GM12864 (cell line): ENCODE measurements at regions not wholly inside any gene's neighbourhood (a gene's known extent, or its start where the extent isn't known, plus 50 kb on each side); places are given as distances from the start of the nearest gene placed in this dataset.

Source experiments
- DNase-seq: peaks from one replicate; pipeline ENCODE4 v3.0.0-alpha.2; 2011; ENCODE audit warnings: low read depth
- H3K4me3 ChIP-seq: 2 replicates; pipeline ENCODE4 v1.5.1; 2011; ENCODE audit warnings: mild to moderate bottlenecking, low read depth, low read length, control low read depth
- TF ChIP-seq, protein P1 (sequence below): IDR thresholded peaks from 2 replicates; pipeline ENCODE4 v1.5.1; 2011; ENCODE audit warnings: low read depth, mild to moderate bottlenecking, moderate library complexity, low read length, control low read depth, inconsistent platforms; ENCODE audit errors: missing control alignments

DNA sequence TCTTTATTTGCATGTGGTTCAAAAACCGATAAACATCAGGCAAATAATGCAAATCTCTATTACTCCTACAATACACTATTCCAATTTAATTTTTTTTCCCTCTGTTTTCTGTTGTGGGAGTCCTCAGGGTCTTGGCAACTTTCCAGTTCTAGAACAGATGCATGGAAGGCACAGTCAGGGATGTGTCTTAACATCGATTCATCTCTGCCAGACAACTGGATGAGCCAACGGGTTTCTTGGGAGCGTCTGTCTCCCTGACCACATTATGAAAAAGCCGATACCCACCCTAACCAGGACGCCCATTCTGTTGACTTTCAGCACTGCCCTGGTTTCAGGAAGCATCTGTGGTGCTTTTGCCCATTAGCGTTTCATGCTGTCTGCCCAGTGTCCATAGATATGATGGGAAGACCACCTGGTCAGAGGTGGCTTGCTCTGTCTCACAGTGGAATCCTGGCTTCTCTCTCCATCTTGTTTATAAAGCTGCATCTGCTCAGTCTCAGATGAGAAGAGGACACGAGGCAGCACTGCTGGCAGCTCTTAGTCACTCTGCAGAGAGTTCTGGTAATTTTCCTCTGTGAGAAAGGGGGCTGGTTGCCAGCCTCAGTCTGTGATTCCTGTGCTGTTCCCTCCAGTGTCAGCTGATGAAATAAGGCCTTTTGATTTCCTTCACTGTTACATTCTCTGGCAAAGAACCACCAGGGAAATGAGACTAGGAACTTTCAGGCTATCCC, 57.9 kb upstream of the KCNE4 start:
- H3K4me3 ChIP-seq: no peak overlapping the region
- TF ChIP-seq, protein P1, sequence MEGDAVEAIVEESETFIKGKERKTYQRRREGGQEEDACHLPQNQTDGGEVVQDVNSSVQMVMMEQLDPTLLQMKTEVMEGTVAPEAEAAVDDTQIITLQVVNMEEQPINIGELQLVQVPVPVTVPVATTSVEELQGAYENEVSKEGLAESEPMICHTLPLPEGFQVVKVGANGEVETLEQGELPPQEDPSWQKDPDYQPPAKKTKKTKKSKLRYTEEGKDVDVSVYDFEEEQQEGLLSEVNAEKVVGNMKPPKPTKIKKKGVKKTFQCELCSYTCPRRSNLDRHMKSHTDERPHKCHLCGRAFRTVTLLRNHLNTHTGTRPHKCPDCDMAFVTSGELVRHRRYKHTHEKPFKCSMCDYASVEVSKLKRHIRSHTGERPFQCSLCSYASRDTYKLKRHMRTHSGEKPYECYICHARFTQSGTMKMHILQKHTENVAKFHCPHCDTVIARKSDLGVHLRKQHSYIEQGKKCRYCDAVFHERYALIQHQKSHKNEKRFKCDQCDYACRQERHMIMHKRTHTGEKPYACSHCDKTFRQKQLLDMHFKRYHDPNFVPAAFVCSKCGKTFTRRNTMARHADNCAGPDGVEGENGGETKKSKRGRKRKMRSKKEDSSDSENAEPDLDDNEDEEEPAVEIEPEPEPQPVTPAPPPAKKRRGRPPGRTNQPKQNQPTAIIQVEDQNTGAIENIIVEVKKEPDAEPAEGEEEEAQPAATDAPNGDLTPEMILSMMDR: no peak
- DNase-seq: no peak

DNA sequence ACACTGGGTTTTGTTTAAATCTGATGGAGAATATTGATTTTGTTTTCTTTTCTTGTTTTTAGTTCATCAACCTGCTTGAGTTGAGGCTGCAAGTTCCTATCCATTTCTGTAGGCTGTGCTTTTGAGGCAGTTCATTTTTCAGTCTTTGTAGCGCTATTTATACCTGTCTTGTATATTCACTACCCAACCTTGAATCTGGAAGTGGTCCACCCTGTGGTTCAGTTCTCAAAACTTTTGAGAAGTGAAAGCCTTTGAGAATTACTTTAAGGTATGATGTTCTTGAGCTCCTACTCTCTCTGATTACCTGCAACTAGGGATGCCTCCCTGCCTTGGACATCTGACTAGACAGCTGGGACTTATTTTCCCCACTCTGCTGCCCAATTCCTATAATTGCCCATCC, 53.5 kb upstream of the KCNE4 start:
- H3K4me3 ChIP-seq: no peak overlapping the region
- TF ChIP-seq, protein P1: no peak
- peak; percentile 29 for DNase-seq

DNA sequence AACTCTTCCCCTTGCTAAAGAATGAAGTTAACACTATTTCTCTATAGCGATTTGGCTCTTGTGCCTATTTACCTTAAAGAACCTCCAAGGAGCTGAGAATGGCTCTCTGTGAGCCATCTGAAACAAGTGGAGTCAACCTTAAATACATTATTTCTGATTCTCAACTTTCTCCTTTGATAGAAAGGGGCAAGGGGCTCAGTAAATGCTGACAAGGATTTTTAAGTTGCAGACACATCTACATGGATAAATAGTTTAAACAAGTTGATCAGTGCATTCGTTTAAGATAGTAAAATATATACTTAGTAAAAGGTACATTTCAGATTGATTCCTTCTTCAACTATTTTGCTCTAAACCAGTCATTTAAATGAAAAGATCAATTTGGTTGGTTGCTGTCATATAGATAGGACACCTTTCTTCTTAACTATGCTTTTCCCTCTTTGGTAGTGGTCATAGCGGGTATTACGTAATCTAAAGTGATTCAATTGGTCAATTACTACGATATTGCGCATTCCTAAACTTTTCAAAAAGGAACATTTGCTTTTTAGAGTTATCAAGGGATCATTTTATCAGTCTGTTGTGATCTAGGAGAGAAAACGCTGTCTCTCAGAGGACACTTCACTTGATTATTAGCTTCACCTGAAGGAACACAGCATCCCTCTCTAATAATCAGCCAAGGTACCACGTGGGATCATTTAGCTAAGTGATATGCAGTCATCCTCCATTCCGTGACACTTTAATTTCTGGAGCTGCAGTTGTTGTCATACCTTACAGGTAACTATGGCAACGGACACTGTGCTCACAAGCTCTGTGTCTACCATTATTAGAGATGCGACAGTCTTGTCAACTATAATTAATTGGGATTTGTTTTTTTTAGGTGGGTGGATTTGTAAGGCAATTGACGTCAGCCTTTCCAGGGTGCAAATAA, 50.9 kb upstream of the KCNE4 start:
- TF ChIP-seq, protein P1: no peak
- DNase-seq: no peak
- H3K4me3 ChIP-seq: no peak overlapping the region

DNA sequence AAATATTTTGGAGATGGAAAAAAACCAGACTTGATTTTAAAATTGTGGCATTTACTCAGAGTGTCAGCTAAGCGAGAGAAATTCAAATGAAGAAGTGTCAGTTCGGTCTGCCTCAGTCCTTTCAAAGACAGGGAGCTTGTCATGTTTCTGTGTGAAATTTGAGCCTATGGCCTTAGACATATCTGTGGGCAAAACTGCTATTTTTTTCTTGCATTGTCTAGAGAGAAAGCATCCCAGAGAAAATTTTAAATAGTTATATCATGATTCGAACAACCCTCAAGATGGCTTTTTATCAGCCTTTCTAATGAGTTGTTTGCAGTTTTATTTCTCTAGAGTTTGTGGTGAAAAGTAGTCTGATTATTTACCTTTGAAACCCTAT, 50.2 kb upstream of the KCNE4 start:
- H3K4me3 ChIP-seq: no peak overlapping the region
- no peak for DNase-seq
- TF ChIP-seq, protein P1: no peak
